Fibroblast of upper back skin (primary cell): ENCODE measurements at regions not wholly inside any gene's neighbourhood (a gene's known extent, or its start where the extent isn't known, plus 50 kb on each side); places are given as distances from the start of the nearest gene placed in this dataset.
A peak's percentile ranks its signal among the peaks of the same experiment; 100 is the strongest.

Experiments used
- DNase-seq: peaks from one replicate; pipeline ENCODE4 v3.0.0-alpha.2; 2013

GRCh38 chr12:107415834-107416233 lies 269.8 kb upstream of the PWP1 start:
- DNase-seq, result peak; percentile 95

DNA sequence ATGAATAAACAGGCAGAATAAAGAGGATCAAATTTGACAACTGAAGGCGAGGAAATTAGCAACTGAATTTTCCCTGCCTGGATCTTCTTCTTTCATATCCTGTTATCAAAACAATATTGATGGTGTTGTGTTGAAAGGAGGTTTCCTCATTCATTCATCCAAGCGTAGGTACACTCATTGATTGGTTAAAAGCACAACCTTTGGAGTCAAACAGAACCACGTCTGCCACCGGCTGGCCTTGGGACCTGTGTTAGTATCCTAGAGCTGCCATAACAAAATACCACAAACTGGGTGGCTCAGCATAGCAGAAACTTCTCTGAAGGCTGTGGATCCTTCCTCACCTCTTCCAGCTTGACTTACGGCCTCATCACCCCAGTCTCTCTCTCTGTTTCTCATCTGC lies 268.6 kb upstream of the PWP1 start:
- no peak for DNase-seq

DNA sequence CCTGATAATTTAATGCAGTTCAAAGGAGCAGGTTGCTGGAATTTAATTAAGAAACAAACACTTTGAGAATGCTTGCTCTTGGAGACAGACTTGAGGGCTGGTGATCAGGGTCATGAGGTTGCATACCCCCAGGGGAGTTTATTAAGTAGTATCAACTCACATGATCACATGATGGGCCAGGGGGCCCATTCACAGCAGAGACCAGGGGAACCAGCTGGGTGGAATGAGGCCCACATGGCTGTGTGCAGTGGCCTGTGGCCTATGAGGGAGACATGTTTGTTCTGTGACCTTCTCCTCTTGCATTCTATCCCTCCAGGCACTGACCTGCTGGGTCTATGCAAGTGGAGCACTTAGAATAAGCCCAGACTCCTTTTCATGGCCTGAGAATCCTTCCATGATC lies 266.6 kb upstream of the PWP1 start:
- DNase-seq, result no peak

DNA sequence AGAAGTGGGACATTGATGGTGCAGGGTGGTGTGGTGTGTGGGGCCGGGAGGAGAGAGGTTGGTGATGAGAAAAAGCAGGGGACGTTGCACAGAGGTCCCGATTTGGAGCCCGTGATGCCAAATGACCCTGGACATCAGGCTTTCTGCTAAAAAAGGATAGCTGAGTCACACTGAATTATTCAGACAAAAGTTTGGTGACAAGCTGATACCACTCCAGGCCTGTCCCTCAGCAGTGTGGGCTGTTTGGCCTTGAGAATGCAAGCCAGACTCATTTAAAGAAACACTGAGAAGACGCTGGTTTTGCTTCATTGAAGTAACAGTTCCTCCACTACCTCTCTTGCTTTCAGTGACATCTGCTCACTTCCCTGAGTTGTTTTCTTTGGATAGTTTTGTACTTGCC lies 262.1 kb upstream of the PWP1 start:
- no peak for DNase-seq

GRCh38 chr12:107429006-107429705 lies 256.4 kb upstream of the PWP1 start:
- no peak for DNase-seq

- DNase-seq, result no peak
Measured at GRCh38 chr12:107431942-107432341, 253.7 kb upstream of the PWP1 start.

- no peak for DNase-seq
Measured at GRCh38 chr12:107435072-107435471, 250.5 kb upstream of the PWP1 start.

- peak; percentile 7 for DNase-seq
Measured at GRCh38 chr12:107435520-107435919, 250.1 kb upstream of the PWP1 start.

DNA sequence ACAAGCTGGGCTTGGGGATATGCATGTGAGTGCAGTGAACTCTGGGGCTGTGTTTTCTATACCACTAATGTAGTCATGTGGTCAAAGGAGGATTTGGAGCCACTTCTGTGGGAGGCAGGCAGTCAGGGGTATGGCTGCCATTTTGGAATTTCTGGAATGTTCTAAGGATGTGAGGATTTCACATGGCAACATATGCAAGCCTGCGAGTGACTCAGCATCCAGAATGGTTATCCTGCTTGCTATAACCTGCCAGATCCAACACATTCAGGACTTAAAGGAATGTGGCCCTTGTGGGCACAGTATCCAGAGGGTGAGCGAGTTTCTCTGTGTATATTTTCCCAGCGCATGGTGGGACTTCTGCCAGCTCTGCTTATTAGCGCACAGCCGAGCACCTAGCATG lies 249.2 kb upstream of the PWP1 start:
- DNase-seq, result peak; percentile 92

GRCh38 chr12:107436836-107437235 lies 248.8 kb upstream of the PWP1 start:
- DNase-seq, result no peak

GRCh38 chr12:107437954-107438353 lies 247.6 kb upstream of the PWP1 start:
- no peak for DNase-seq

GRCh38 chr12:107439026-107439738 lies 246.4 kb upstream of the PWP1 start:
- no peak for DNase-seq

GRCh38 chr12:107440606-107441005 lies 245.0 kb upstream of the PWP1 start:
- DNase-seq, result no peak

DNA sequence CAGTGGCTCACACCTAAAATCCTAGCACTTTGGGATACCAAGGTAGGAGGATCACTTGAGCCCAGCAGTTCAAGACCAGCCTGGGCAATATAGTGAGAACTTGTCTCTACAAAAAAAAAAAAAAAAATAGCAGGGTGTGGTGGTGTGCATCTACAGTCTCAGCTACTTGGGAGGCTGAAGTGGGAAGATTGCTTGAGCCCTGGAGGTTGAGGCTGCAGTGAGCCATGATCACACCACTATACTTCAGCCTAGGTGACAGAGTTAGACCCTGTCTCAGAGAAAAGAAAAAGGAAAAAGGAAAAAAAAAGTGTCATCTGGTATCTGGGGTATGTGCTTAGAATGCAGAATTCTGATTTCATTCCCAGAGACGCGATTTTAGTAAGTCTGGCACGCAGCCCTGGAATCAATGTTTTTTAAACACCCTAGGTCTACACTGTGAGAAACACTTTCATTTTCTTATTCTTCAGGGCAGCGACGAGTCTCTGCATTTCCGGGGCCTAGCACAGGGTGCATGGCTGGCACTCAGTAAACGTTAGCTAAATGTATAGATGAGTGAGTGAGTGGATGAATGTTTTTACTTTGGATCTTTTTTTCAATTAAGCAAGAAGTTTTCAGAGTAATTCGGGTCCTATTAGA lies 243.8 kb upstream of the PWP1 start:
- DNase-seq, result peak; percentile 41

GRCh38 chr12:107442326-107442987 lies 243.1 kb upstream of the PWP1 start:
- peak; percentile 12 for DNase-seq

GRCh38 chr12:107443320-107444090 lies 242.1 kb upstream of the PWP1 start:
- DNase-seq, result no peak

GRCh38 chr12:107444771-107445170 lies 240.8 kb upstream of the PWP1 start:
- no peak for DNase-seq

DNA sequence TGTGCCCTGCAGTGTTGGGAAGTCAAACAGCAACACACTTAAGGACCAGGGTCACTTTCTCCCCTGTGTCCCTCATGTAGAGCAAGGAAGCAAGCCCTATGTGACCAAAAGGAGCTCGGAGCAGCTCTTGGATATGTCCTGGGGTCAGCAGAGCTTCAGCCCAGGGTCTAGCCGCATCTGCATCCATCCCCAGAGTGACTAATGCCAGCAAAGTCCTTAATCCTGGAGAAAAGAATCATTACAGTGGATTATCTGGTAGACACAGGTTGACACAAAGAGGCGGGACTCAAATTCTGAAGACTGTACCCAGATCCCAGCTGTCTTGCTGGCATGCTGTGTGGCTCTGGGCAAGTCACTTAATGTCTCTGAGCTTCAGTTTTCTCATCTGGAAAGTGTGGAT lies 239.1 kb upstream of the PWP1 start:
- no peak for DNase-seq

GRCh38 chr12:107447336-107447735 lies 238.3 kb upstream of the PWP1 start:
- no peak for DNase-seq

DNA sequence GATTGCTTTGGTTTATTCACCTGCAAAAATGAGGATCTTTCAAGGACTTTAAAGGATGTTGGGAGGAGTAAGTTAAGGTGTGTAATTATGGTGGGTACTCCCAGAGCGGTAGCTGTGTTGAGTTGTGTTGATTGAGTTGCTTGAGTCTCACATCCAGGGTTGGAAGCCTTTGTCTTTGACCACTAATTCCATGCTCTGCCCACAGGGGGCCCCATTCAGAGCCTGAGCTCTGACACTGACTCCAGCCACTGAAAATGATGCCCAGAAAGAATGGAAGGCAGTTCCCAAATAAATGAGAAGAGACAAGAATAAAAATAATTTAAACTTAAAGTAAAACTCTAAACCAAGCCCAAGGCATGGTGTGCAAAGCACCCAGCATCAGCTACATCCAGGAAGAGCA lies 237.4 kb upstream of the PWP1 start:
- peak; percentile 16 for DNase-seq

DNA sequence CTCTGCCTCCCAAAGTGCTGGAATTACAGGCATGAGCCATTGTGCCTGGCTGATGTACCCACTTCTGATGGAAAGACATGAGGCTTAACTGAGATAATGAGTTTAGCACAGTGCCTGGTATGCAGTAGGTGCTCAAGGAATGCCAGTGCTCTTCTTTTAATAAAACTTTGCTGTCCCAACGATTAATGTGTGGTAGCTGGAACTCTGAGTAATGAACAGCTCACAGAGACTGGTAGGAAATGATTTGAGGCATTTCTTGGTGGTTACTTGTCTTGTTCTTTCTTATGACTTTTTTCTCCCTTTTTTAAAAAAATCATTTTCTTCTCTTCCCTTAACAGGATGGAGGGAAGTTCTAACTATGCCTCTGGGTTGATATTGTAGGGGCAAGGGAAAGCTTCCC lies 235.7 kb upstream of the PWP1 start:
- DNase-seq, result peak; percentile 48

- DNase-seq, result no peak
Measured at GRCh38 chr12:107450541-107450940, 235.1 kb upstream of the PWP1 start.

DNA sequence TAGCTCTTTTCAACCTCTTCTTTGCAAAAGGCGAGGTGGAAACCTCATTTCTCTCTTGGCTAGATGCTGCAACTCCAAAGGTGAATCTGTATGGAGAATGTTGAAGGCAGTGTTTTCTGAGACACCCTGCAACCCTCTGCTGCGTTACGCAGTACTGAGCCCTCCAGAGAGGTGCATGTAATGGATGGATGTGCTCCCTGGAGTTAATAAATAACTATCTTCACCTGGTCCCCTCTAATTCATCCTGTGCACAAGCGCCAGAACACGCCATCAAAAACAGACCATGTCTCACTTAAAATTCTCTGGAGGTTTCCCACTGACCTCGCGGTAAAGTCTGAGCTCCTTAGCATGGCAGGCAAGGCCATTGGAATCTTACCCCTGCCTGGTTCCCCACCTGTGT lies 234.4 kb upstream of the PWP1 start:
- no peak for DNase-seq
